Type B pancreatic cell (in vitro differentiated cells): ENCODE measurements at regions not wholly inside any gene's neighbourhood (a gene's known extent, or its start where the extent isn't known, plus 50 kb on each side); places are given as distances from the start of the nearest gene placed in this dataset.

Source experiments
- DNase-seq: peaks from one replicate; pipeline ENCODE4 v3.0.0; 2021; ENCODE audit warnings: mixed read lengths; ENCODE audit not compliant: unreplicated experiment; ENCODE audit errors: extremely low spot score
- H3K27ac Mint-ChIP-seq: 2 replicates; pipeline ENCODE4 v1.8.0; 2021; ENCODE audit warnings: mild to moderate bottlenecking, mixed read lengths
- H3K27me3 Mint-ChIP-seq: 2 replicates; pipeline ENCODE4 v1.8.0; 2021; ENCODE audit warnings: mixed read lengths
- H3K36me3 Mint-ChIP-seq: 2 replicates; pipeline ENCODE4 v1.8.0; 2021; ENCODE audit warnings: mixed read lengths
- H3K4me1 Mint-ChIP-seq: one replicate; pipeline ENCODE4 v1.8.0; 2021; ENCODE audit warnings: mixed read lengths; ENCODE audit not compliant: unreplicated experiment
- H3K4me3 Mint-ChIP-seq: 2 replicates; pipeline ENCODE4 v1.8.0; 2021; ENCODE audit warnings: mild to moderate bottlenecking, mixed read lengths
- H3K9me3 Mint-ChIP-seq: 2 replicates; pipeline ENCODE4 v1.8.0; 2021; ENCODE audit warnings: mixed read lengths
- CTCF ChIP-seq: fragments of 200-600 bp; sonication (generic); conservative IDR thresholded peaks from 2 replicates; pipeline ENCODE4 v1.5.0; 2021; ENCODE audit warnings: antibody characterized with exemption, mild to moderate bottlenecking

GRCh38 chr15:68512052-68512451, 66.7 kb upstream of the CORO2B start:
- Mint-ChIP-seq H3K4me1 (peaks cover 15% of the 10 kb centered on the region), H3K4me3 (no peak overlapping the region)
- no peak for TF ChIP-seq CTCF

GRCh38 chr15:68512598-68512997, 66.2 kb upstream of the CORO2B start:
- Mint-ChIP-seq H3K4me1 (peaks cover 15% of the 10 kb centered on the region), H3K36me3 (peaks cover 4% of the 10 kb centered on the region), H3K9me3 (peaks cover 3% of the 10 kb centered on the region), H3K27me3 (peaks cover 11% of the 10 kb centered on the region), H3K27ac (no peak overlapping the region), H3K4me3 (no peak overlapping the region)
- no peak for TF ChIP-seq CTCF
- no peak for DNase-seq

More at GRCh38 chr15:68512052-68512451, 66.7 kb upstream of the CORO2B start:
- H3K27ac Mint-ChIP-seq = no peak overlapping the region
- DNase-seq = no peak
- H3K9me3 Mint-ChIP-seq = peaks cover 3% of the 10 kb centered on the region
- peaks cover 11% of the 10 kb centered on the region for H3K27me3 Mint-ChIP-seq
- peaks cover 4% of the 10 kb centered on the region for H3K36me3 Mint-ChIP-seq

GRCh38 chr15:68515371-68516095, 63.3 kb upstream of the CORO2B start:
- no peak for TF ChIP-seq CTCF
- no peak for DNase-seq
- H3K9me3 Mint-ChIP-seq = peaks cover 3% of the 10 kb centered on the region
- peaks cover 14% of the 10 kb centered on the region for H3K4me1 Mint-ChIP-seq
- H3K27me3 Mint-ChIP-seq = peaks cover 11% of the 10 kb centered on the region
- H3K27ac Mint-ChIP-seq = no peak overlapping the region
- no peak overlapping the region for H3K4me3 Mint-ChIP-seq
- peaks cover 4% of the 10 kb centered on the region for H3K36me3 Mint-ChIP-seq

GRCh38 chr15:68517285-68517761, 61.5 kb upstream of the CORO2B start:
- no peaks in the 10 kb centered on the region for H3K4me1 Mint-ChIP-seq
- H3K27me3 Mint-ChIP-seq = peaks cover 3% of the 10 kb centered on the region
- DNase-seq = no peak
- peak; percentile 65 for TF ChIP-seq CTCF
- H3K27ac Mint-ChIP-seq = no peak overlapping the region
- H3K9me3 Mint-ChIP-seq = peaks cover 3% of the 10 kb centered on the region
- no peak overlapping the region for H3K4me3 Mint-ChIP-seq
- no peaks in the 10 kb centered on the region for H3K36me3 Mint-ChIP-seq

- Mint-ChIP-seq H3K4me3 (no peak overlapping the region), H3K36me3 (no peaks in the 10 kb centered on the region), H3K9me3 (peaks cover 3% of the 10 kb centered on the region), H3K4me1 (no peaks in the 10 kb centered on the region), H3K27me3 (no peaks in the 10 kb centered on the region), H3K27ac (no peak overlapping the region)
- DNase-seq = no peak
- no peak for TF ChIP-seq CTCF
Measured at GRCh38 chr15:68518046-68518445, 60.7 kb upstream of the CORO2B start.
